ENCODE measurements at regions not wholly inside any gene's neighbourhood (a gene's known extent, or its start where the extent isn't known, plus 50 kb on each side); places are given as distances from the start of the nearest gene placed in this dataset.
"Not testable (repeated sequence)": the region's sequence is repeated elsewhere in the genome, so short reads cannot be mapped to it uniquely, and the experiment has no call there.

DNA sequence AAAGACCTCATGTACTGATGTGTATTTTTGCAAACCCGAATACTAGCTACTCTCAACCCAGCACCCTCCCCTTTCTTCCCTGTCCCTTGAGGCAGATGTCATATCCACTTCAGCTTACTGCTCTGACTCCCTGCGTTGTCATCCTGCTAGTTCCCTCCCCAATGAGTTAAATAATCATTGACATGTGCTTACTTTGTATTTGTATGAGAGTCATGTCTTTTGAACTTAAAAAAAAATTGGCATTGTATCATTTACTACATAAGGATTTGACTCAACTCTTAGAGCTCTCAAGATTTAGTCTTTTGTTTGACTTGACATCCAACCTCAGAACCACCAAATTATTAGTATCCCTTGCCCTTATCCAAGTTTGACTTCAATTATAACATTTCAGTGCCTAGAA is 219.7 kb upstream of the TUT7 start:
- Histone ChIP-seq H3K9me2 (replicated peaks; ENCODE audit: low read length) (no peaks in the 10 kb centered on the region), H3K27ac (ENCODE audit: low read length) (no peak overlapping the region), H3K36me3 (ENCODE audit: low read depth, low read length) (no peaks in the 10 kb centered on the region), H4K20me1 (ENCODE audit: low read length) (no peaks in the 10 kb centered on the region), H3K4me2 (ENCODE audit: low read length) (no peak overlapping the region), H3K27me3 (ENCODE audit: low read length) (no peaks in the 10 kb centered on the region), H3K4me3 (ENCODE audit: low read length) (no peak overlapping the region), H3K9me3 (ENCODE audit: low read length) (no peaks in the 10 kb centered on the region), H3F3A (ENCODE audit: low read length, unreplicated experiment) (no peaks in the 10 kb centered on the region), H3K4me1 (ENCODE audit: insufficient read depth, low read length) (no peaks in the 10 kb centered on the region), H2AFZ (ENCODE audit: low read length) (no peak overlapping the region), H3K9ac (ENCODE audit: low read length) (no peak overlapping the region), H3K79me2 (ENCODE audit: low read length) (no peaks in the 10 kb centered on the region)
- no peak for ATAC-seq
- BruUV-seq (replicated peaks) = no TSS peak
- TF ChIP-seq CTCF (conservative IDR thresholded peaks at IDR 0.05; ENCODE audit: low read depth, low read length) (no peak), EZH2 (IDR thresholded peaks at IDR 0.05; ENCODE audit: low read length, unreplicated experiment) (no peak), EZH2phosphoT487 (IDR thresholded peaks at IDR 0.05; ENCODE audit: borderline replicate concordance, low read length) (no peak)
- DNase-seq = no peak
- ChIA-PET POLR2A (ENCODE audit: unreplicated experiment) (no interaction called here), CTCF (no interaction called here)
- intact Hi-C loops (cut with micrococcal nuclease) = no loop called here

GRCh38 chr9:86572904-86573303 is 218.7 kb upstream of the TUT7 start:
- Histone ChIP-seq H3F3A (ENCODE audit: low read length, unreplicated experiment) (no peaks in the 10 kb centered on the region), H3K79me2 (ENCODE audit: low read length) (no peaks in the 10 kb centered on the region), H3K9me2 (replicated peaks; ENCODE audit: low read length) (no peaks in the 10 kb centered on the region), H3K4me3 (ENCODE audit: low read length) (no peak overlapping the region), H3K9ac (ENCODE audit: low read length) (no peak overlapping the region), H3K4me1 (ENCODE audit: insufficient read depth, low read length) (no peaks in the 10 kb centered on the region), H3K27me3 (ENCODE audit: low read length) (no peaks in the 10 kb centered on the region), H3K36me3 (ENCODE audit: low read depth, low read length) (no peaks in the 10 kb centered on the region), H3K27ac (ENCODE audit: low read length) (no peak overlapping the region), H3K9me3 (ENCODE audit: low read length) (no peaks in the 10 kb centered on the region), H3K4me2 (ENCODE audit: low read length) (no peak overlapping the region), H4K20me1 (ENCODE audit: low read length) (no peaks in the 10 kb centered on the region), H2AFZ (ENCODE audit: low read length) (no peak overlapping the region)
- no peak for TF ChIP-seq EZH2 (IDR thresholded peaks at IDR 0.05; ENCODE audit: low read length, unreplicated experiment)
- no peak for TF ChIP-seq CTCF (conservative IDR thresholded peaks at IDR 0.05; ENCODE audit: low read depth, low read length)
- no peak for TF ChIP-seq EZH2phosphoT487 (IDR thresholded peaks at IDR 0.05; ENCODE audit: borderline replicate concordance, low read length)
- ChIA-PET POLR2A (ENCODE audit: unreplicated experiment) (no interaction called here), CTCF (no interaction called here)
- no TSS peak for BruUV-seq (replicated peaks)
- DNase-seq (no peak), ATAC-seq (no peak)
- intact Hi-C loops (cut with micrococcal nuclease) = no loop called here

- H3K9me3 ChIP-seq (ENCODE audit: low read length); POLR2A ChIA-PET (ENCODE audit: unreplicated experiment); ATAC-seq; H3K4me3 ChIP-seq (ENCODE audit: low read length); CTCF ChIA-PET; H3K9ac ChIP-seq (ENCODE audit: low read length); H3K4me2 ChIP-seq (ENCODE audit: low read length); H3F3A ChIP-seq (ENCODE audit: low read length, unreplicated experiment); BruUV-seq (replicated peaks); intact Hi-C loops (cut with micrococcal nuclease); H3K9me2 ChIP-seq (replicated peaks; ENCODE audit: low read length); H3K27ac ChIP-seq (ENCODE audit: low read length); H3K4me1 ChIP-seq (ENCODE audit: insufficient read depth, low read length); DNase-seq; H4K20me1 ChIP-seq (ENCODE audit: low read length); H2AFZ ChIP-seq (ENCODE audit: low read length); H3K36me3 ChIP-seq (ENCODE audit: low read depth, low read length); H3K79me2 ChIP-seq (ENCODE audit: low read length); H3K27me3 ChIP-seq (ENCODE audit: low read length): not testable (repeated sequence)
Observed at GRCh38 chr9:86565603-86566002, 211.4 kb upstream of the TUT7 start.

Measured in PC-3 (cell line).